K562 (cell line): ENCODE measurements at regions not wholly inside any gene's neighbourhood (a gene's known extent, or its start where the extent isn't known, plus 50 kb on each side); places are given as distances from the start of the nearest gene placed in this dataset.

Source experiments
- BDP1 ChIP-seq: IDR thresholded peaks from 3 replicates; pipeline ENCODE4 v1.6.1; 2011; ENCODE audit not compliant: insufficient read length, insufficient read depth
- CLOCK ChIP-seq: fragments of 250-450 bp; sonication (Bioruptor Pico); IDR thresholded peaks from 2 replicates; pipeline ENCODE4 v1.4.0; 2020; ENCODE audit warnings: mild to moderate bottlenecking, moderate library complexity, borderline replicate concordance
- EP300 ChIP-seq: IDR thresholded peaks from 2 replicates; pipeline ENCODE4 v1.6.1; 2012; ENCODE audit warnings: low read length, improper control_type of control experiment
- MTF1 ChIP-seq: fragments of 250-450 bp; sonication (Bioruptor Pico); IDR thresholded peaks from 2 replicates; pipeline ENCODE4 v1.9.0; 2021; ENCODE audit warnings: moderate library complexity, mild to moderate bottlenecking, inconsistent platforms, borderline replicate concordance
- PBX2 ChIP-seq, 2 experiments: IDR thresholded peaks in 1 of 2; conservative IDR thresholded peaks in 1 of 2; 2 replicates each; pipeline ENCODE4 v1.6.1; 2016; ENCODE audit warnings: low read depth in 2 of 2, mild to moderate bottlenecking in 1 of 2, missing compliant biosample characterization in 1 of 2, missing genetic modification characterization in 1 of 2, moderate library complexity in 1 of 2
- RAD21 ChIP-seq, 2 experiments: fragments of 250-450 bp in 1 of 2; fragments of 450-650 bp in 1 of 2; sonication (Bioruptor Pico) in 1 of 2; formaldehyde crosslinking in 1 of 2; IDR thresholded peaks in 1 of 2; conservative IDR thresholded peaks in 1 of 2; 2 replicates each; pipeline versions ENCODE4 v1.4.0 to v1.8.0; 2020 to 2022; ENCODE audit warnings: mild to moderate bottlenecking in 2 of 2, moderate library complexity in 1 of 2
- TCF7L2 ChIP-seq: fragments of 150-350 bp; IDR thresholded peaks from 2 replicates; pipeline ENCODE4 v1.6.1; 2016; ENCODE audit warnings: low read depth, mild to moderate bottlenecking, low read length, moderate library complexity
- ZBTB33 ChIP-seq: sonication (generic); formaldehyde crosslinking; IDR thresholded peaks from 2 replicates; pipeline ENCODE4 v1.8.1; 2023; ENCODE audit warnings: mild to moderate bottlenecking, missing genetic modification reagents
- ZFP91 ChIP-seq: sonication (generic); formaldehyde crosslinking; IDR thresholded peaks from 2 replicates; pipeline ENCODE4 v1.8.0; 2022; ENCODE audit warnings: mild to moderate bottlenecking, missing genetic modification reagents
- ZFPM2 ChIP-seq: fragments of 250-450 bp; sonication (Bioruptor Pico); IDR thresholded peaks from 2 replicates; pipeline ENCODE4 v1.5.1; 2022; ENCODE audit warnings: mild to moderate bottlenecking
- ZFX ChIP-seq: sonication (generic); formaldehyde crosslinking; IDR thresholded peaks from 2 replicates; pipeline ENCODE4 v1.8.0; 2022; ENCODE audit warnings: mild to moderate bottlenecking, missing genetic modification reagents, moderate library complexity
- ZNF12 ChIP-seq: sonication (generic); formaldehyde crosslinking; IDR thresholded peaks from 2 replicates; pipeline ENCODE4 v1.4.0; 2020; ENCODE audit warnings: mild to moderate bottlenecking, missing genetic modification reagents
- ZNF143 ChIP-seq: sonication (generic); formaldehyde crosslinking; IDR thresholded peaks from 2 replicates; pipeline ENCODE4 v1.9.0; 2022; ENCODE audit warnings: mild to moderate bottlenecking, missing genetic modification reagents

GRCh38 chr2:176531608-176532007 is 262.4 kb downstream of the MTX2 start:
- no peak for TF ChIP-seq ZFX
- TF ChIP-seq EP300 = no peak
- TF ChIP-seq TCF7L2 = no peak
- no peak for TF ChIP-seq PBX2 (CRISPR knock-in tag; IDR thresholded peaks at IDR 0.05; ENCODE audit: low read depth)
- TF ChIP-seq PBX2 (tag; conservative IDR thresholded peaks at IDR 0.05; ENCODE audit: low read depth) = no peak
- TF ChIP-seq ZBTB33 (CRISPR knock-in tag) = no peak
- TF ChIP-seq BDP1 = no peak
- no peak for TF ChIP-seq ZNF12 (CRISPR knock-in tag)
- no peak for TF ChIP-seq MTF1
- TF ChIP-seq ZNF143 (CRISPR knock-in tag) = no peak
- no peak for TF ChIP-seq CLOCK (CRISPR knock-in tag)
- no peak for TF ChIP-seq ZFP91 (CRISPR knock-in tag)
- no peak for TF ChIP-seq ZFPM2 (CRISPR knock-in tag)
- no peak for TF ChIP-seq RAD21 (CRISPR knock-in tag; conservative IDR thresholded peaks at IDR 0.05 in 1 of 2, IDR thresholded peaks at IDR 0.05 in 1 of 2)
